HG02943 (cell line): ENCODE measurements at regions not wholly inside any gene's neighbourhood (a gene's known extent, or its start where the extent isn't known, plus 50 kb on each side); places are given as distances from the start of the nearest gene placed in this dataset.
A peak's percentile ranks its signal among the peaks of the same experiment; 100 is the strongest.
"Not testable (repeated sequence)": the region's sequence is repeated elsewhere in the genome, so short reads cannot be mapped to it uniquely, and the experiment has no call there.

Experiments
- ATAC-seq: cut with Tn5 transposase; IDR thresholded peaks from one replicate; pipeline ENCODE4 v1.9.1; 2021; ENCODE audit warnings: mild to moderate bottlenecking, low read depth, moderate library complexity; ENCODE audit not compliant: unreplicated experiment

- ATAC-seq, result no peak
Observed at GRCh38 chr3:72092778-72093177, 307.8 kb upstream of the PROK2 start.

DNA sequence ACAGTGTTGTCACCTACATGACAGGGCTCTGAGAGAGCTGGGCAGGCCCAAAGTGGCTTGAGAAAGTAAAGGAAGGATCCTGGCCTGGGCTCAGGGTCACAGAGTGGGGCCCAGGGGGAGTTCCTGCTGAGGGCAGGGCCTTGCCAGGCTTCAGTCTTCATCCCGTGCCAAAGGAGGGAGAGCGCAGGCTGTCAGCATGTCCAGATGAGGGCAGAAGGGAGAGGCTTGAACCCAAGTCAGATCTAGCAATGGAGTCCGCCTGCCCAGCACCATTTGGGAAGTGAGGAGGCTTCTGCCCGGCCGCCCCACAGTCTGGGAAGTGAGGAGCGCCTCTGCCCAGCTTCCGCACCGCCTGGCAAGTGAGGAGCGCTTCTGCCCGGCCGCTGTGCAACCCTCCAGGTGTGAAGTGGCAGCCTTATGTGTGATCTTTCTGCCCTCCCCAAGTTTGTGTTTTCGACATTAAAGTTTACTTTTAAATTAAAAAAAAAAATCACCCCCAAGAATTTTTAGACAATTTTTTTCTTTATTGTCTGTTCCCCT lies 303.6 kb upstream of the PROK2 start:
- no peak for ATAC-seq

DNA sequence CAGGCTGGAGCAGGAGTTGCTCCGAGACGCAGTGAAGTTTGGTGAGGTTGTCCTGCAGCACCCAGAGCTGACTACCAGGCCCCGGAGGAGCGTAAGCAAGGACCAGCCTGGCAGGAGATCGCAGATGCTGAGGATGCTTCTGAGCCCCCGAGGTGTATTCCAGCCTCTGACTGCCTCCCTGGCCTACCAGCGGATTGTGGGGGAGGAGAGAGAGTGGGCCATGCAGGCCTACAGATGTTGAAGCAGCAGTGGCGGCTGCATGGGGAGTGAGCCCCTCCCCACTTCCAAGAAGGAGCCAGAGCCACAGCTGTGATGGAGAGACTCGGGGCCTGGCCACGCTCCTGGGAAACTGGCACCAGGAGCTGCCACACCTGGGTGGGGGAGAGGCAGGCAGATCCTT lies 302.5 kb upstream of the PROK2 start:
- no peak for ATAC-seq

DNA sequence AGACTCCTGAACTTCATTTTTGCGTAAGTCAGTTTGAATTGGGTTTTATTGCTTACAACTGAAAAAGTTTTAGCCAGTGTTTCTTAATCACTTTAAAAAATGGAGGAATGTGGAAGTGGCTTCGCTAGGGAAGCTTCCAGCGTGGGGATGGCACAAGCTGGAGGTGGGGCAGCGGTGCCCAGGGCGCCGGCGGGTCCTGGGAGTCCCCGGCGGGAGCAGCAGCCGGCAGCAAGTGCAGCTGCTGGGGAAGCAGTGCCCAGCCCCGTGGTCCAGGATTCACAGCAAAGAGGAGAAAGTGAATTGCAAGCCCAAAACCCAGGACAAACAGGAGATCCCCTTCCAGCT lies 301.8 kb upstream of the PROK2 start:
- no peak for ATAC-seq

- ATAC-seq, result no peak
Observed at GRCh38 chr3:72086042-72086742, 301.2 kb upstream of the PROK2 start.

DNA sequence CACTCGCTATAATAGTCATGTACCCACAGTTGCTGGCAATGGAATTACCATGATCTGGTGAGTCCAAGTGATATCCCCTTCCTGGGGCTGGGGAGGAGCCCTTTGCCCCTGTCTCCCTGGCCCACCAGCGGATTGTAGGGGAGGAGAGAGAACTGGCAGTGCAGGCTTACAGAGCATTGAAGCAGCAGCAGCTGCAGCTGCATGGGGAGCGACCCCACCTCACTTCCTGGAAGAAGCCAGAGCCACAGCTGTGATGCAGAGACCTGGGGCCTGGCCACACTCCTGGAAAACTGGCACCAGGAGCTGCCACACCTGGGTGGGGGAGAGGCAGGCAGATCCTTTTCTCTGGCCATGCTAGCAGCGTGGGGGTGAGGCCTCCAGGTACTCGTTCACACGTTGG lies 300.1 kb upstream of the PROK2 start:
- no peak for ATAC-seq

GRCh38 chr3:72082776-72083462 lies 298.0 kb upstream of the PROK2 start:
- ATAC-seq, result peak; percentile 5

- peak; percentile 54 for ATAC-seq
Observed at GRCh38 chr3:72082186-72082715, 297.3 kb upstream of the PROK2 start.

DNA sequence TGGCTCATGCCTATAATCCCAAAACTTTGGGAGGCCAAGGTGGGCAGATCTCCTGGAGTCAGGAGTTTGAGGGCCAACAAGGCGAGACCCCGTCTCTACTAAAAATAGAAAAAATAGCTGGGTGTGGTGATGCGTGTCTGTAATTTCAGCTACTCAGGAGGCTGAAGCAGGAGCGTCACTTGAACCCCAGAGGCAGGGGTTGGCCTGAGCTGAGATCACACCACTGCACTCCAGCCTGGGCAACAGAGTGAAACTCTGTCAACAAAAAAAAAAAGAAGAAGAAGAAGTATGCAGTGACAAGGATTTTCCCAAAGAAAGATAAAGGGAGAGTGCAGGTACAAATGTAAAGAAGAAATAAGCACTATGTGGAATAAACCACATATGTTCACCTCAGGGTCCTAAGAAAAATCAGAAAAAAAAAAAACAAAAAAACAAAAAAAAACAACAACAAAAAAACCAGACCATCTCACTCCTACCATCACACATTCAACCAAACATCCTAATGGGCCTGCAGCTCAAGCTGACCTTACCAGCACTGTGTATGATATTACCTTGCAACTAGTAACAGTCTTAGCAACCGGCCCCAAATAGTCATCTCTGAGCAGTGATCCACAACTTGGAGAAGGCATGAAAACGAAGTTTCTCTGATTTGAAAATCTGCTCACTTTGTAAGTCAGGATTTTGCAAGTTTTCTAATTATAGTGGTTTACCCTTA lies 296.7 kb upstream of the PROK2 start:
- no peak for ATAC-seq

DNA sequence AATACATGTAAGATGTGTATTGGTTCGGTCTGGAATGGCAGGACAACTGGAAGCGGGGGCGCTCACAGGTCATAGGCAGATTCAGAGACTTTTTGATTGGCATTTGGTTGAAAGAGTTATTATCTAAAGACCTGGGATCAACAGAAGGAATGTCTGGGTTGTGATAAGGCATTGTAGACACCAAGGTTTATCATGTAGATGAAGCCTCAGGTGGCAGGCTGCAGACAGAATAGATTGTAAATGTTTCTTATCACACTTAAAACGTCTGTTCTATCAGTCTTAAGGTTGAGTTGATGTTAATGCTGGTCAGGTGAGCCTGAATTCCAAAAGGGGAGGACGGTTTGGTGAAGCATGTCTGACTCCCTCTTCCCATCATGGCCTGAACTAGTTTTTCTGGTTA lies 295.9 kb upstream of the PROK2 start:
- ATAC-seq, result no peak

DNA sequence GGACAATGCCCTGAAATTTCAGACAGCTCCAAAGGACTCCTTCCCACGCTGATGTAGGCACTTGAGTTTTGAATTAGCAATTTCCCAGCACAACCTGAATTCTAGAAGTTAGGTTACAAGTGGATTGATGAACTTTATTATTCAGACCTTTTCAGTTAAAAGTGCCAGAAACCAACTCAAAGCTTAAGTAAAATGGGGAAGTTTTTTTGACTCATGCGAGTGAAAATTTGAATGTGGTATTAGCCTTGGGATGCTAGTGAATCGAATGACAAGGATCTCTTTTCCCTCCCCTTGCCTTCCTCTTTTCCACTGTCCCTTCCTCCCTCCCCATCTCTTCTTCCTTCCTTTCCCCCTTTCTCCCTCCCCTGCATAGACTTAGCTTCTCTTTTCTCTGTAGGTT lies 295.1 kb upstream of the PROK2 start:
- ATAC-seq, result no peak

DNA sequence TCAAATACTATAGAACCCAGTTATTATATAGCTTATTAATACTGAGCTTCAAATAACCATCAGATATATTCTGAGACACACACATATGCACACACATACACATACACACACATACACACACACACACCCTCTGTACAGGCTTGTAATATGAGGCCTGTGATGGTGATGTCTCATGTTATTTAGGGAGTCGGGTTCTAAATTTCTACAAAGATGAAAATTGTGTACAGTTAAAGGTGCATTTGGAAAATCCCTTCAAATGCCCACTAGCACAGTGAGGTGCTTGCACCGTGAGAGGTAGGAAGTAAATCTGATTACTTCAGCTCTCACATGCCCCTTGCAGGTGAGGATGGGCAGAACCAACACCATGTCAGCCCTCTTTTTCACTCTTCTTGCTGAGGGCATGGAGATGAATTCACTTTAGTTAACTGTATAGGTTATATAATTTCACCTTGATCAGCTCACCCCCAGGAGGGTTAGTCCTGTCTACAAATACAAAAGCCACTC lies 294.5 kb upstream of the PROK2 start:
- no peak for ATAC-seq

DNA sequence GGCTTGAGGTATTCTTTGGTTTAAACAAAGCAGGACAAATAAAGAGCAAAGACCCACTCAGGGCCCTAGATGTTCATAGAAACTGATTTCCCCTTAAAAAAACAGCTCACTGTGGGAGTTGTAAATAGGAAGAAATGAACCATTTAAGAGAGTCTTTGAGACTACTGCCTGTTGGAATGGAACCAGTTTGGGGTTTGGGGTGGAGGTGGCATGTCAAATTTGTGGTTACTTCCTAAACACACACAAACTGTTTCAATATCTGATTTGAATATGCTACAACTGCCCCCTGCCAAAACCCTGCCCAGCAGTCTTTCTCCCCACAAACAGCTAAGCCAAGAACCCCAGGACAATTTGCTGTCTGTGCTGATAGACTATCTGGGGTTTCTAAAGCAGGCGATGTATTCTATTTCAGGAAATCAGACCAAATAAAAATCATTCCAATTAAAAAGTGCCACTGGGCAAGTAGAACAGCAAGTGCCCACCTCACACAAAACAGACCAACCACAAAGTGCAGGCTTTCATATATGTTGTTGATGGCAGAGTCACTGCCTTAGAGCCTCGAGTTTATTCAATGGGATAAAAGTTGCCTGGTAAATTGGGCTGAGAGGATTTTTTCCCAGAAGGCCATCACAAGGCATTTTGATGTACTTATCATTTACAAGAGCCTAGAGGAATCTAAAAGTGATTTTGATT lies 293.9 kb upstream of the PROK2 start:
- no peak for ATAC-seq

- ATAC-seq, result peak; percentile 53
Observed at GRCh38 chr3:72077473-72078259, 292.7 kb upstream of the PROK2 start.

GRCh38 chr3:72075848-72076247 lies 290.9 kb upstream of the PROK2 start:
- not testable (repeated sequence) for ATAC-seq

- ATAC-seq, result no peak
Observed at GRCh38 chr3:72071624-72072023, 286.7 kb upstream of the PROK2 start.

GRCh38 chr3:72070005-72070404 lies 285.1 kb upstream of the PROK2 start:
- no peak for ATAC-seq

DNA sequence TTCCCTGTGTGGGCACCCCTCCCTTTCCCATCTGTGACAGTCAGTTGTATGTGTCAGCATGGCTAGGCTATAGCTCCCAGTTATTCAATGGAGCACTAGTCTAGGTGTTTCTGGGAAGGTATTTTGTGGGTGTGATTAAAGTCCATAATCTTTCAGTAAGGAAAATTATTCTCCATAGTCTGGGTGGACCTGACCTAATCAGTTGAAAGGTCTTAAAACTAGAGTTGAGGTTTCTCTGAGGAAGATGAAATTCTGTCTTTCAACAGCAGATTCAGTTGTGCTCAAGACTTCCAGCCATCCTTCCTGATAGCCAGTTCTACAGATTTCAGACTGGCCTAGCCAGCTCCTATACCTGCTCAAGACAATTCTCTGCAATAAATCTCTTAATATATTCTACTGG lies 284.6 kb upstream of the PROK2 start:
- no peak for ATAC-seq

DNA sequence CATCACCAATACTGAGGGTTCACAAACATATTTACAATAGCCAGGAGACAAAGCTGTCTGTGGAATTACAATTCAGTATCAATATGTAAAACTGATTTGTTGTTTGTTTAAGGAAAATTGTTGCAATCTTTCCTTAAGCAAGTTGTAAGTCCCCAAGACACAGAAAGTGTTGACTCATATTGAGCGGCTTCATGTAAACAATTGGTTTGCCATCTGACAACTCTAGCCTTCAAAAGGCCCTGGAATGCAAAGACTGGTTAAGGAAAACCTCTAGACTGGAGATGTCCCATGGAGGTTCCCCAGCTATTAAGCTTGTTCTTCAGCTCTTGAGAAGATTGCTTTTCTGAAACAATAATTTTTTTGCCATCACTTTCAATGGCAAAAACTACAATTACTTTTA lies 283.7 kb upstream of the PROK2 start:
- no peak for ATAC-seq

DNA sequence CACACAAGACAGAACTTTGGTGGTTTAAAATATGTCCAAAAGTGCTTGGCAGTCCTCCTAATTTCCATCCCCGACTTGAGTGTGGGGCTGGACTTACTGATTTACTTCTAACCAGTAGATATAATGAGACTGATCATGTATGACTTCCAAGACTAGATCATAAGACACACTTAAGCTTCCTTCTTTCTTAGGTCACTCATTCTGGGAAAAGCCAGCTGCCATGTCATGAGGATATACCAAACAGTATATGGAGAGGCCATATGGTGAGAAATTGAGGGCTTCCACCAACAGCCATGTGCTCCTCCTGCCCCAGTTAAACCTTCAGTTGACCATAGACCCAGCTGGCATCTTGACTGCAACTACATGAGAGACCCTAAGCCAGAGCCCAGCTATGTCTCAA lies 282.8 kb upstream of the PROK2 start:
- ATAC-seq, result no peak
